Omental fat pad (tissue), 3 donors: ENCODE measurements at regions not wholly inside any gene's neighbourhood (a gene's known extent, or its start where the extent isn't known, plus 50 kb on each side); places are given as distances from the start of the nearest gene placed in this dataset.

Experiments
- ATAC-seq: fragments of 150-250 bp; one replicate; pipeline ENCODE4 v1.9.1; 2016; ENCODE audit warnings: mild to moderate bottlenecking, moderate library complexity; ENCODE audit not compliant: low FRiP score
- DNase-seq: peaks from one replicate; pipeline ENCODE4 v3.0.0-alpha.2; 2019; ENCODE audit warnings: low spot score
- TF ChIP-seq, protein P1 (sequence below), 3 donors: fragments of 450-650 bp; IDR thresholded peaks; one replicate each; pipeline ENCODE4 v1.5.1; 2016 to 2017; ENCODE audit warnings: antibody characterized with exemption in 3 of 3, mild to moderate bottlenecking in 3 of 3, moderate library complexity in 2 of 3

GRCh38 chr5:33008751-33009418 lies 297.8 kb downstream of the NPR3 start:
- DNase-seq (no peak), ATAC-seq (no peak)
- TF ChIP-seq, protein P1, sequence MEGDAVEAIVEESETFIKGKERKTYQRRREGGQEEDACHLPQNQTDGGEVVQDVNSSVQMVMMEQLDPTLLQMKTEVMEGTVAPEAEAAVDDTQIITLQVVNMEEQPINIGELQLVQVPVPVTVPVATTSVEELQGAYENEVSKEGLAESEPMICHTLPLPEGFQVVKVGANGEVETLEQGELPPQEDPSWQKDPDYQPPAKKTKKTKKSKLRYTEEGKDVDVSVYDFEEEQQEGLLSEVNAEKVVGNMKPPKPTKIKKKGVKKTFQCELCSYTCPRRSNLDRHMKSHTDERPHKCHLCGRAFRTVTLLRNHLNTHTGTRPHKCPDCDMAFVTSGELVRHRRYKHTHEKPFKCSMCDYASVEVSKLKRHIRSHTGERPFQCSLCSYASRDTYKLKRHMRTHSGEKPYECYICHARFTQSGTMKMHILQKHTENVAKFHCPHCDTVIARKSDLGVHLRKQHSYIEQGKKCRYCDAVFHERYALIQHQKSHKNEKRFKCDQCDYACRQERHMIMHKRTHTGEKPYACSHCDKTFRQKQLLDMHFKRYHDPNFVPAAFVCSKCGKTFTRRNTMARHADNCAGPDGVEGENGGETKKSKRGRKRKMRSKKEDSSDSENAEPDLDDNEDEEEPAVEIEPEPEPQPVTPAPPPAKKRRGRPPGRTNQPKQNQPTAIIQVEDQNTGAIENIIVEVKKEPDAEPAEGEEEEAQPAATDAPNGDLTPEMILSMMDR (IDR thresholded peaks at IDR 0.05), result no peak

GRCh38 chr5:33010846-33011245 lies 299.7 kb downstream of the NPR3 start:
- TF ChIP-seq, protein P1 (IDR thresholded peaks at IDR 0.05), result no peak
- ATAC-seq (no peak), DNase-seq (no peak)

DNA sequence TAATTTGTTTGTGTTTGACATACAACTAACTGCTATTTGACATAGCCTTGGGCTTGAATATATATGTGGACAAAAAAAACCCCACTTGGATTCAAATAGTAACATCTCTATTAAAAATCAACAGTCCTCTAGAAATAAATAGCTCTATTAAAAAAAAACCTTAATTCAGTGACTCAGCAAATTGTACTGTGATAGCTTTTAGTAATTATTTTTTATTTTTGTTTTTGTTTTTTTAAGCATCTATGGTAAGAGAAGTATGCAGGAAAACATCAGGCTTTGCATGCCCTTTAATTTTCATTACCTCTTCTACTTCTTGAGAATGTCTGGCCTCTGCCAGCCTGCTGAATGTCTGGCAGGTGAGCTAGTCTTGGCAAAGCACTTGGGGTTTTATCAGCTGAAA lies 300.7 kb downstream of the NPR3 start:
- no peak for ATAC-seq
- TF ChIP-seq, protein P1 (IDR thresholded peaks at IDR 0.05), result no peak

DNA sequence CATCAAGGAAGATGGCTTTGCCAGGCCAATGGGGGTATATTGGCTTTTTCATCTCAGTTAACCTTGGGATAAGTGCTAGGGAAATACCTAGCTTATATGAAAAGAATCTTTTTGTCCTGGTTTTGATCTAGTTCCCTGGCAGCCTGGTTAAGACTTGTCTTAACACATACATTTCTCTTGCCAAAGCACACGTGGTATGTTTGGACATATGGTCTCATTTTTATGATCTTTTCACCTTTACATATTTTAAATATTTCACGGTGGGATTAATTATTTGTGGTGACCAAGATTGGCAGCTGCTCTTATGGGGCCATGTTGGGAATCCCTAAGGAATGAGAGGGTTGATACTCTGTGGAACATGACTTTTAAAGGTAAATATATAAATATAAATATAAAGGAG lies 312.5 kb downstream of the NPR3 start:
- TF ChIP-seq, protein P1 (IDR thresholded peaks at IDR 0.05), result no peak
- DNase-seq, result no peak

More for the DNA sequence above, 300.7 kb downstream of the NPR3 start:
- DNase-seq, result no peak

GRCh38 chr5:33032271-33033070 lies 321.4 kb downstream of the NPR3 start:
- no peak for ATAC-seq
- TF ChIP-seq, protein P1 (IDR thresholded peaks at IDR 0.05), result no peak
- DNase-seq, result no peak

More for the DNA sequence above, 312.5 kb downstream of the NPR3 start:
- ATAC-seq, result no peak

GRCh38 chr5:33033516-33033915 lies 322.4 kb downstream of the NPR3 start:
- DNase-seq (no peak), ATAC-seq (no peak)
- TF ChIP-seq, protein P1 (IDR thresholded peaks at IDR 0.05), result no peak
